Stimulated activated CD8-positive, alpha-beta memory T cell treated with anti-CD3 and anti-CD28 coated beads, Interleukin-4, amount 100 ng/mL, for 48 hours (primary cell): ENCODE measurements at regions not wholly inside any gene's neighbourhood (a gene's known extent, or its start where the extent isn't known, plus 50 kb on each side); places are given as distances from the start of the nearest gene placed in this dataset.
"Not testable (repeated sequence)": the region's sequence is repeated elsewhere in the genome, so short reads cannot be mapped to it uniquely, and the experiment has no call there.

Experiments used
- DNase-seq: peaks from one replicate; pipeline ENCODE4 v3.0.0-alpha.2; 2020

GRCh38 chr10:45056806-45057205 is 56.1 kb downstream of the ZNF22 start:
- not testable (repeated sequence) for DNase-seq

DNA sequence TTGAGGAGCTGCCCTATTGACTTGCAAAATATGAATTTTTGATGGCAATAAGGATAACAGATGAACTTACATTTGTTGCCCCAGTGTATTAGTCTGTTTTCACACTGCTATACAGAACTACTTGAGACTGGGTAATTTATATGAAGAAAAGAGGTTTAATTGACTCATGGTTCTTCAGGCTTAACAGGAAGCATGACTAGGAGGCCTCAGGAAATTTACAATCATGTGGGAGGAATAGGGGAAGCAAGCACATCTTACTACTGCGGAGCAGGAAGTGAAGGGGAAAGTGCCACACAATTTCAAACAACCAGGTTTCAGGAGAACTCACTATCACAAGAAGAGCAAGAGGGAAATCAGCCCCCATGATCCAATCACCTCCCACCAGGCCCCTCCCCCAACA is 57.9 kb downstream of the ZNF22 start:
- no peak for DNase-seq

GRCh38 chr10:45058992-45059561 is 58.4 kb downstream of the ZNF22 start:
- no peak for DNase-seq

DNA sequence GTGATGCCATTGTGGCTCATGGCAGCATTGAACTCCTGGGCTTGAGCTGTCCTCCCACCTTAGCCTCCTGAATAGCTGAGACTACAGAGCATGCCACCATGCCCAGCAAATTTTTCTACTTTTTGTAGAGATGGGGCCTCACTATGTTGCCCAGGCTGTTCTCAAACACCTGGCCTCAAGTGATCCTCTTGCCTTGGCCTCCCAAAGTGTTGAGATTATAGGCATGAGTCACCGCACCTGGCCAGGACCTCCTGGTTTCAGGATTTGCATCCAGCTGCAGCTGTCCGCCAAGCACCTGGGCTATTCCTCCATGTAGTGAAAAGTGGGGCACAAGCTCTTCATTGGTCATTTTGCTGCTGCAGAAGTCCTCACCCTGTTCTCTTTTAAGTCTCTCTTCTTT is 58.9 kb downstream of the ZNF22 start:
- no peak for DNase-seq

DNA sequence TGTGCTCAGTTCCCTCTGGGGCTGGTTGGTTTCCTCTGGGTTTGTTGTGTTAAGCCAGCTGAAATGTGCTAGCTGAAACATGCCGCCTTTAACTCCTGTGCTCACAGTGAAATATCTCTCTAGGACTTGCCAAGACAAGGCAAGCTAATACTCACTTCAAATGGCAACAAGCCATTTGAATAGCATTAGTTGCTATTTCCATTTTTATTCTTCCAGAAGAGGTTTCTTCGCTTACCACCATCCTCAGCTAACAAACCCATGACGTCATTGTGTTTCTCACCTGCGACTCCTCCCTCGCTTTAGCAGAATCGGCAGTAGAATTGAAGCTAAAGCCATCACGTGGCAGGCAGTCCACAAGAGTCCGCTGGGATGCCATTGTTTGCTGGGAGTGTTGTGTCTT is 61.3 kb downstream of the ZNF22 start:
- no peak for DNase-seq

GRCh38 chr10:45063591-45064231 is 63.0 kb downstream of the ZNF22 start:
- DNase-seq, result no peak

- DNase-seq, result no peak
These were observed 64.3 kb downstream of the ZNF22 start for GRCh38 chr10:45064998-45065397.

DNA sequence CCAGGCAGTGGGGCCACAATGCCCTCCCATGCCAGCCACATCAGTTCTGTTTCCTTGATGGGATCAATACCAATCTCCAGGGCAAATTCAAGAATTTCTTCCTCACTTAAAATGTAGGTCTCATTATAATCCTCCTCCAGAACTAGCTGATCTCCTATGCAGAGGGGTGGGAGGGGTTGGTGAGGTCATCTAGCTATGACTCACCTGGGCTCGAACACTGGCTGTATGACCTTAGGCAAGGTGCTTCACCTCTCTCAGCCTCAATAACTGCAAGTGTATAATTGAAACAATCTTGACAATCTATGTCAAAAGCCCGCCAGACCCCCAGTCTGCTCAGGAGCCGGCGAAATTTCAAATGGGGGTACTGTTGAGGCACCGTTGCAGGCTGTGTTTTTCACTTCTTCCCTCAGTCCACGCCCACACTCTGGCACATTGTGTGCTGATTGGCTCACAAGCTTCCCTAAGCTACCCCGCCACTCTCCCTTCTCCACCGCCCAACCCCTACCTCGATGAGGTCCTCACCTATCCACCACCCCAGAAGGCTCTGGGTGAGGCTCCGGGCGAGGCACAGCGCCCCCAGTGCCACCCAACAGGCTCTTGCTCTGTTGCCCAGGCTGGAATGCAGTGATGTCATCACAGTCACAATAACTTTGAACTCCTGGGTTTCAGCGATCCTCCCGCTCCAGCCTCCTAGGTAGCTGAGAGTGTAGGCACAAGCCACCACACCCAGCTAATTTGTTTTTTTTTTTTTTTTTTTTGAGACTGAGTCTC is 70.5 kb downstream of the ZNF22 start:
- DNase-seq, result no peak

GRCh38 chr10:45075216-45075615 is 74.5 kb downstream of the ZNF22 start:
- no peak for DNase-seq

GRCh38 chr10:45075826-45076380 is 75.2 kb downstream of the ZNF22 start:
- no peak for DNase-seq

DNA sequence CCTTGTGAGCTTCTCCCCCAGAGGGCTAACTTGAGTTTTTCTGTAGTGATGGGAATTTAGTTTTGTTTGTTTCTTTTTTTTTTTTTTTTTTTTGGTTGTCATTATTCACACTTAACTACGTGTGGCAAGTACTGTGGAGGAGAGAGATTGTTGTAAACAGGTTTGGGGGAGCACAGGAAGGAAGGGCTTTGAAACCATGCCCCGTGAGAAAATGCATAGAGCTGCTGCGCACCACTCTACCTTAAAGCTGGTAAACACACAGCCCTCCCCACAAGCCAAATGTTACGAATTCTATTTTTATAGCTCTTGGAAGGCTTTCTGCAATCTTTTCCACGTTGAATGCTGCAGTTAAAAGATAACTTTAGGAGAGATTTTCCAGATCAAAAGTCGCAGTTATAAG is 76.2 kb downstream of the ZNF22 start:
- no peak for DNase-seq

- no peak for DNase-seq
These were observed 79.6 kb downstream of the ZNF22 start for GRCh38 chr10:45080331-45080730.

GRCh38 chr10:45082176-45082575 is 81.5 kb downstream of the ZNF22 start:
- no peak for DNase-seq

GRCh38 chr10:45091968-45092367 is 91.2 kb downstream of the ZNF22 start:
- DNase-seq, result no peak

DNA sequence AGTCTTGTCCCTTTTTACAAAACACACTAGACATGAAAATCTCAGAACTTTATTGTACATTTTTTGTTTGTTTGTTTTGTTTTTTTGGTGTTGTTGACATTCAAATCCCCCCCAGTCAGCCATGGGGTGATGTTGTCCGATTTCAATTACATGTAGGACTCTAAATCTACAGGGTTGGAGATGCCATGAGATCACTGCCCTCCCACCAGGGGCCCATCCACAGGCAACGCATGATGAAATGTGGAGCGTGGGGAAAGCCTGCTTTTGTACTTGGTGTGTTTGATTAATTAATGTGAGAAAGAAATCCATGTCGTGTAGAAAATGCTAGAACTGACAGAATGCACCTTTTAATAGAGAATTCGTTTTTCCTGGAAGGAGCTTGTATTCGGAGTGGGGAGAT is 93.2 kb downstream of the ZNF22 start:
- no peak for DNase-seq

DNA sequence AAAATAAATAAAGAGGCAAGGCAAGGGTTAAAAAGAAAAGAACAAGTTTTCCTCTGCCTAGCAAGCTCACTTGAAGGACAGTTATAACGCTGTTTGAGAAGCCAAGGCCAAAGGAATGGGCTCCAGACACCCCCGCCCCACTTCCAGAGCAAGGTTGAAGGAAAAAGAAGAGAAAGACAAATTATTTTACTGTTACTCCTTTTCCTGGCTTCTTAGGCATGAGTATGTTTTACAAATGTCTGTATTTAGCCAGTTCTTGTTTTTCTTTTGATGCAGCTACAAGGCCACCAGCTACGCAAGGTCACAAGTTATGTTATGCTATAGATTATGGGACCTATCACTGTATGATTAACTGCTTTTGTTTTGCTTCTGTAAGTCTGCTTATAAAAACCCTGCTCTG is 94.6 kb downstream of the ZNF22 start:
- DNase-seq, result no peak

DNA sequence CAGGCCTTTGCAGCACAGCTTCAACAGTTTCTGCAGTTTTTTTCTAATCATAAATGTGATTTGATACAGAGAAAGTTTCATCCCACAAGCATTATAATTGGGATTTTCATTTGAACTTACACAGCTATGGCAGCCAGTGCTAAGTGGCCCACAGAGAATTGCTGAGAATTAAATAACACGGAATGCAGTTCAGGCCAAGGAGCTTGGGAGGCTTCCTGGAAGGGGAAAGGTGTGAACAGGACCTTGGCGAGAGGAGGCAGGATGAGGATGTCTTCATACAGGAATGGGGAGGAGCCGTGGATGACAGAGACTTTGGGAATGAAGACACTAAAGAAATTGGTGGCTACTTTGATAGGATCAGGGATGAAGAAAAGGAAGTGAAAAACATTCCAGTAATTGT is 95.3 kb downstream of the ZNF22 start:
- DNase-seq, result no peak

DNA sequence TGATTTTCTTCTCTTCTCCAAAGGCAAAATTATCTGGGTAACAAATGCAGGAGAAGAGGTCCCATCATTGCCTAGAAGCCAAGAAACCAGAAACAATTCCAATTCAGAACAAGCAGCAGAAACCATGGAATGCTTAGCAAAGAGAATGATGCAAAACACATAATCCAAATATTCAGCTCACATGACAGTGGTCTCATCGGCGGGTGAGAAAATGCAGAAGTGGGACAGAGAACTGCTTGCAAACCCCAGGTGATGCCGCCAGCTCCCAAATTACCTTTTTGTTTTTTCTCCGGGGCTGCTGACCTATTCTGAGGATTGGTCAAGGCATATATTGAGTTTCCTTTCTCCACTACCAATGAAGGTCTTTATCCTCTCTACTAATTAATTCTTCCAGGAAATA is 99.7 kb downstream of the ZNF22 start:
- no peak for DNase-seq

- no peak for DNase-seq
These were observed 104.0 kb downstream of the ZNF22 start for GRCh38 chr10:45104674-45105073.

DNA sequence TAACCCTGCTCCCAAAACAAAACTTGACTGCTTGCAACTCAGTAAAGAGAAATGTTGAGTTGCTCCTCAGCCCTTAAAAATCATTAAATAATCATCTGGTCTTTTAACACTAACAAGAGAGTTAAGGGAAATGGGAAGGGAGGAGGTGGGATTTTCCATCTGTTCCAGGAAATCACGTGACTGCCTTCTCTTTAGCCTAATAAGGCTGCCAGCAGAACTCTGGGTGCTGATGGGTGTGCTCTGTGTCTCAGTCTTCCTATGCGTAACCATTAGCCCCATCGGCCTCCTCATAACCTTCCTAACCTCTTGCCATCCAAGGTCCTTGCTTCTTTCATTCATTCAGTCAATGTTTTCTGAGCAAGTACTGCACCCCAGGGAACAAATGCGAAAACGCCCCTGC is 104.6 kb downstream of the ZNF22 start:
- DNase-seq, result not testable (repeated sequence)

DNA sequence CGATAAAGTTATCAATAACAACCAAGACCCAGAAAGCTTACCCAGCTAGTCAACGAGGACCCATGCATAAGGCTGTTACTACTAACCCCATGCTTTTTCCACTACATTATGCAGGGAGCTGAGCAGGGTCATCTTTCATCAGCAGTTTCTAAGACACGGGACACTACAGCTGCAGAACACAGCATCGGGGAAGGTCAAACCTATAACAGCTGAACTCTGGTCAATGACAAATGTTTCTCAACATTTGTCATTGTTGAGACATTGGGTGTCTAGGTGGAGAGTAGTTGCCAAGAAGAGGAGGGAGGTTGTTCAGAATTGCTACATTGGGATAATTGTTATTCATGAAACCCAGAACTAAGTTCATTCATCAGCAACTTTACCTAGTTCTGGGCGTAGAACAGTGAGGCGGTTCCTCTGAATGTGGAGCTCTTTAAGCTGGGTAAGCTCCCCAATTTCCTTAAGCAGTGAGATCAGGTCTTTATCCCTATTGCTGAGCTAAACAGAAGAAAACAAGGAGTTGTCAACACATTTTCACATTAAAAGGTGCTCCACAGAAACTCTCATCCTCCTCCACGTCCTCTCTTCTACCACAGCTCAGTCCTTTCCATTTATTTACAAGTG is 105.6 kb downstream of the ZNF22 start:
- DNase-seq, result no peak

- no peak for DNase-seq
These were observed 110.8 kb downstream of the ZNF22 start for GRCh38 chr10:45111509-45111908.

DNA sequence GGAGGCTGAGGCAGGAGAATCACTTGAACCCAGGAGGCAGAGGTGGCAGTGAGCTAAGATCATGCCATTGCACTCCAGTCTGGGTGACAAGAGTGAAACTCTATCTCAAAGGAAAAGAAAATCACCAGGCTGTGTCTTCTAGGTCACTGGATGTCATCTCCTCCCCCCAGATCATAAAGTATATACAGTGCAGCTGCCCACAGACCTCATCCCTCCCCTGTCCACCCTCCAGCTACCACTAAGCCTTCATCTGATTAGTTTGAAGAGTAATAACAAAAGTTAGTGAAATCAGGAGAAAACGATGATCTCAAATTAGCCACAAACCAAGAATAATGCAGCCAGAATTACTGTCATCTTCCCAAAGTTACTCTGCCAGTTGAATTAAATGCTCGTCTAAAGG is 117.2 kb downstream of the ZNF22 start:
- not testable (repeated sequence) for DNase-seq

GRCh38 chr10:45118929-45119328 is 118.2 kb downstream of the ZNF22 start:
- DNase-seq, result no peak
